GM23338 (cell line): ENCODE measurements at regions not wholly inside any gene's neighbourhood (a gene's known extent, or its start where the extent isn't known, plus 50 kb on each side); places are given as distances from the start of the nearest gene placed in this dataset.

ENCODE experiments used
- ATAC-seq: fragments of 200-7000 bp; cut with Tn5 transposase; 3 replicates; pipeline ENCODE4 v1.9.1; 2020
- DNase-seq: peaks from one replicate; pipeline ENCODE4 v3.0.0-alpha.2; 2015; ENCODE audit warnings: low spot score
- H2AFZ ChIP-seq: fragments of 200-600 bp; sonication (generic); 2 replicates; pipeline ENCODE4 v1.8.0; 2016; ENCODE audit warnings: antibody characterized with exemption, mild to moderate bottlenecking, moderate library complexity
- H3F3A ChIP-seq: fragments of 200-600 bp; sonication (generic); replicated peaks from 2 replicates; pipeline ENCODE4 v1.8.0; 2017; ENCODE audit warnings: antibody characterized with exemption, mixed run types, low read depth
- H3K27ac ChIP-seq: fragments of 200-600 bp; sonication (generic); 2 replicates; pipeline ENCODE4 v1.6.1; 2016; ENCODE audit warnings: low read depth
- H3K27me3 ChIP-seq: fragments of 200-600 bp; sonication (generic); 2 replicates; pipeline ENCODE4 v1.8.0; 2016; ENCODE audit warnings: mild to moderate bottlenecking, mixed run types, moderate library complexity; ENCODE audit not compliant: insufficient read depth
- H3K36me3 ChIP-seq: fragments of 200-600 bp; sonication (generic); 2 replicates; pipeline ENCODE4 v1.8.0; 2016; ENCODE audit warnings: mild to moderate bottlenecking; ENCODE audit not compliant: insufficient read depth
- H3K4me1 ChIP-seq: fragments of 200-600 bp; sonication (generic); 2 replicates; pipeline ENCODE4 v1.8.0; 2016; ENCODE audit warnings: mild to moderate bottlenecking, moderate library complexity; ENCODE audit not compliant: insufficient read depth
- H3K4me2 ChIP-seq: fragments of 200-600 bp; sonication (generic); 2 replicates; pipeline ENCODE4 v1.7.1; 2017; ENCODE audit warnings: mixed run types
- H3K4me3 ChIP-seq: fragments of 200-600 bp; sonication (generic); 2 replicates; pipeline ENCODE4 v1.6.1; 2016; ENCODE audit warnings: mixed run types
- H3K79me2 ChIP-seq: fragments of 200-600 bp; sonication (generic); replicated peaks from 2 replicates; pipeline ENCODE4 v1.8.0; 2017; ENCODE audit warnings: mild to moderate bottlenecking; ENCODE audit not compliant: insufficient read depth
- H3K9me2 ChIP-seq: fragments of 200-600 bp; sonication (generic); 2 replicates; pipeline ENCODE4 v1.8.0; 2017; ENCODE audit not compliant: insufficient read depth
- H4K20me1 ChIP-seq: fragments of 200-600 bp; sonication (generic); replicated peaks from 2 replicates; pipeline ENCODE4 v1.8.0; 2017; ENCODE audit warnings: mild to moderate bottlenecking; ENCODE audit not compliant: insufficient read depth
- H3K27ac Mint-ChIP-seq: 2 replicates; pipeline ENCODE4 v1.8.0; 2020; ENCODE audit warnings: inconsistent platforms, mild to moderate bottlenecking, moderate library complexity, mixed read lengths
- H3K27me3 Mint-ChIP-seq: 3 replicates; pipeline ENCODE4 v1.8.0; 2022; ENCODE audit warnings: low read depth, mild to moderate bottlenecking, moderate library complexity, mixed read lengths, inconsistent platforms; ENCODE audit not compliant: insufficient read depth, poor library complexity
- H3K36me3 Mint-ChIP-seq: 3 replicates; pipeline ENCODE4 v1.8.0; 2021; ENCODE audit warnings: low read depth, mild to moderate bottlenecking, inconsistent platforms, moderate library complexity, mixed read lengths
- H3K4me1 Mint-ChIP-seq: 3 replicates; pipeline ENCODE4 v1.8.0; 2020; ENCODE audit warnings: mild to moderate bottlenecking, inconsistent platforms, mixed read lengths
- H3K4me3 Mint-ChIP-seq: 3 replicates; pipeline ENCODE4 v1.8.0; 2021; ENCODE audit warnings: moderate library complexity, mild to moderate bottlenecking, inconsistent platforms, mixed read lengths
- H3K9me3 Mint-ChIP-seq: 3 replicates; pipeline ENCODE4 v1.8.0; 2020; ENCODE audit warnings: moderate library complexity, mild to moderate bottlenecking, inconsistent platforms, mixed read lengths
- CREB1 ChIP-seq: fragments of 250-450 bp; sonication (Bioruptor Pico); IDR thresholded peaks from 2 replicates; pipeline ENCODE4 v1.5.0; 2020; ENCODE audit warnings: low read depth, mild to moderate bottlenecking, moderate library complexity
- EZH2 ChIP-seq: fragments of 200-600 bp; sonication (generic); IDR thresholded peaks from one replicate; pipeline ENCODE4 v1.8.0; 2017; ENCODE audit warnings: antibody characterized with exemption, mild to moderate bottlenecking, low read depth; ENCODE audit not compliant: unreplicated experiment
- EZH2phosphoT487 ChIP-seq: fragments of 200-600 bp; sonication (generic); IDR thresholded peaks from one replicate; pipeline ENCODE4 v1.8.1; 2018; ENCODE audit warnings: antibody characterized with exemption; ENCODE audit not compliant: unreplicated experiment
- NANOG ChIP-seq: IDR thresholded peaks from 2 replicates; pipeline ENCODE4 v1.6.1; 2016; ENCODE audit warnings: antibody characterized with exemption, borderline replicate concordance
- STAT1 ChIP-seq: IDR thresholded peaks from one replicate; pipeline ENCODE4 v1.6.1; 2016; ENCODE audit warnings: antibody characterized with exemption; ENCODE audit not compliant: unreplicated experiment
- ZNF331 ChIP-seq: fragments of 250-450 bp; sonication (Bioruptor Pico); IDR thresholded peaks from 2 replicates; pipeline ENCODE4 v1.5.0; 2020; ENCODE audit warnings: low read depth, mild to moderate bottlenecking, moderate library complexity
- TF ChIP-seq, protein P1 (sequence below): fragments of 250-450 bp; sonication (Bioruptor Pico); IDR thresholded peaks from 2 replicates; pipeline ENCODE4 v1.5.0; 2020; ENCODE audit warnings: mild to moderate bottlenecking, moderate library complexity

GRCh38 chr15:62894322-62895085, 148.0 kb upstream of the TPM1 start (continued):
- TF ChIP-seq, protein P1, sequence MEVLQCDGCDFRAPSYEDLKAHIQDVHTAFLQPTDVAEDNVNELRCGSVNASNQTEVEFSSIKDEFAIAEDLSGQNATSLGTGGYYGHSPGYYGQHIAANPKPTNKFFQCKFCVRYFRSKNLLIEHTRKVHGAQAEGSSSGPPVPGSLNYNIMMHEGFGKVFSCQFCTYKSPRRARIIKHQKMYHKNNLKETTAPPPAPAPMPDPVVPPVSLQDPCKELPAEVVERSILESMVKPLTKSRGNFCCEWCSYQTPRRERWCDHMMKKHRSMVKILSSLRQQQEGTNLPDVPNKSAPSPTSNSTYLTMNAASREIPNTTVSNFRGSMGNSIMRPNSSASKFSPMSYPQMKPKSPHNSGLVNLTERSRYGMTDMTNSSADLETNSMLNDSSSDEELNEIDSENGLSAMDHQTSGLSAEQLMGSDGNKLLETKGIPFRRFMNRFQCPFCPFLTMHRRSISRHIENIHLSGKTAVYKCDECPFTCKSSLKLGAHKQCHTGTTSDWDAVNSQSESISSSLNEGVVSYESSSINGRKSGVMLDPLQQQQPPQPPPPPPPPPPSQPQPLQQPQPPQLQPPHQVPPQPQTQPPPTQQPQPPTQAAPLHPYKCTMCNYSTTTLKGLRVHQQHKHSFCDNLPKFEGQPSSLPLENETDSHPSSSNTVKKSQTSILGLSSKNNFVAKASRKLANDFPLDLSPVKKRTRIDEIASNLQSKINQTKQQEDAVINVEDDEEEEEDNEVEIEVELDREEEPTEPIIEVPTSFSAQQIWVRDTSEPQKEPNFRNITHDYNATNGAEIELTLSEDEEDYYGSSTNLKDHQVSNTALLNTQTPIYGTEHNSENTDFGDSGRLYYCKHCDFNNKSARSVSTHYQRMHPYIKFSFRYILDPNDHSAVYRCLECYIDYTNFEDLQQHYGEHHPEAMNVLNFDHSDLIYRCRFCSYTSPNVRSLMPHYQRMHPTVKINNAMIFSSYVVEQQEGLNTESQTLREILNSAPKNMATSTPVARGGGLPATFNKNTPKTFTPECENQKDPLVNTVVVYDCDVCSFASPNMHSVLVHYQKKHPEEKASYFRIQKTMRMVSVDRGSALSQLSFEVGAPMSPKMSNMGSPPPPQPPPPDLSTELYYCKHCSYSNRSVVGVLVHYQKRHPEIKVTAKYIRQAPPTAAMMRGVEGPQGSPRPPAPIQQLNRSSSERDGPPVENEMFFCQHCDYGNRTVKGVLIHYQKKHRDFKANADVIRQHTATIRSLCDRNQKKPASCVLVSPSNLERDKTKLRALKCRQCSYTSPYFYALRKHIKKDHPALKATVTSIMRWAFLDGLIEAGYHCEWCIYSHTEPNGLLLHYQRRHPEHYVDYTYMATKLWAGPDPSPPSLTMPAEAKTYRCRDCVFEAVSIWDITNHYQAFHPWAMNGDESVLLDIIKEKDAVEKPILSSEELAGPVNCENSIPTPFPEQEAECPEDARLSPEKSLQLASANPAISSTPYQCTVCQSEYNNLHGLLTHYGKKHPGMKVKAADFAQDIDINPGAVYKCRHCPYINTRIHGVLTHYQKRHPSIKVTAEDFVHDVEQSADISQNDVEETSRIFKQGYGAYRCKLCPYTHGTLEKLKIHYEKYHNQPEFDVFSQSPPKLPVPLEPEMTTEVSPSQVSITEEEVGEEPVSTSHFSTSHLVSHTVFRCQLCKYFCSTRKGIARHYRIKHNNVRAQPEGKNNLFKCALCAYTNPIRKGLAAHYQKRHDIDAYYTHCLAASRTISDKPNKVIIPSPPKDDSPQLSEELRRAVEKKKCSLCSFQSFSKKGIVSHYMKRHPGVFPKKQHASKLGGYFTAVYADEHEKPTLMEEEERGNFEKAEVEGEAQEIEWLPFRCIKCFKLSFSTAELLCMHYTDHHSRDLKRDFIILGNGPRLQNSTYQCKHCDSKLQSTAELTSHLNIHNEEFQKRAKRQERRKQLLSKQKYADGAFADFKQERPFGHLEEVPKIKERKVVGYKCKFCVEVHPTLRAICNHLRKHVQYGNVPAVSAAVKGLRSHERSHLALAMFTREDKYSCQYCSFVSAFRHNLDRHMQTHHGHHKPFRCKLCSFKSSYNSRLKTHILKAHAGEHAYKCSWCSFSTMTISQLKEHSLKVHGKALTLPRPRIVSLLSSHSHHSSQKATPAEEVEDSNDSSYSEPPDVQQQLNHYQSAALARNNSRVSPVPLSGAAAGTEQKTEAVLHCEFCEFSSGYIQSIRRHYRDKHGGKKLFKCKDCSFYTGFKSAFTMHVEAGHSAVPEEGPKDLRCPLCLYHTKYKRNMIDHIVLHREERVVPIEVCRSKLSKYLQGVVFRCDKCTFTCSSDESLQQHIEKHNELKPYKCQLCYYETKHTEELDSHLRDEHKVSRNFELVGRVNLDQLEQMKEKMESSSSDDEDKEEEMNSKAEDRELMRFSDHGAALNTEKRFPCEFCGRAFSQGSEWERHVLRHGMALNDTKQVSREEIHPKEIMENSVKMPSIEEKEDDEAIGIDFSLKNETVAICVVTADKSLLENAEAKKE = no peak

DNA sequence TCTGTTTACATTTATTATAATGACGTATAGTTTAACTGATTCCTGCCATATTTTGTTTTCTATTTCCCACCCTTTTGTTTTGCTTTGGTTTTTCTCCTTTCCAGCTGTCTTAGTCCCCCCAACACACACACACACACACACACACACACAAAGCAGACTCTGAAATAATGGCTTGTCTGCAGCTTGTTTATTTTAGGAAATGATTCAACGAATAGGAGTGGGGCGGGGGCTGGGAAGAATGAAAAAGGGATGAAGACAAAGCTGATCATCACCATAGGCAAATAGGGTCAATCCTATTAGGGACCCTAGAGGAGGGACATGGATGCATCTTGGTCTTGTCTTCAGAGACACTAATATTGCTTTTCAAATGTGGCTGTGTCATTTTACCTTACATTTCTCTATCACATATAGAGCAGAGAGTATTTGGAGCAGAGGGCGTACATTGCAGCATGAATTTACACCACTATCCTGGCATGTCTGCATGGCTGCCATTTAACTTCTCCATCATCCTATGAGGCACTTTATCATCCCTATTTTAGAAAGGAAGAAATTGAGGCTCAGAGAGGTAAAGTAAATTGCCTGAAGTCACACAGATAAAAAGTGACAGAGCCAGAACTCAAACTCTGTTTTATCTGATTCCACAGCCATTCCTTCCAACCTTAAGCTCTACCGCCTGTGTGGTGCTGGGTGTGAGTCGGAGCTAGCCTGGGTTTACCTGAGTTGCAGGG, 147.2 kb upstream of the TPM1 start:
- Mint-ChIP-seq H3K4me3 (no peak overlapping the region; the same call in 2 of the 3 replicates), H3K36me3 (no peaks in the 10 kb centered on the region), H3K27me3 (peaks cover 6% of the 10 kb centered on the region), H3K4me1 (peaks cover 33% of the 10 kb centered on the region), H3K9me3 (no peaks in the 10 kb centered on the region), H3K27ac (peak overlapping the region; percentile 85)
- Histone ChIP-seq H4K20me1 (no peaks in the 10 kb centered on the region), H3K36me3 (no peaks in the 10 kb centered on the region), H2AFZ (no peak overlapping the region; the same call in 1 of the 2 replicates), H3K4me2 (0 out of 2 replicates have a peak overlapping the region, but pooled peaks have one; percentile 34), H3K27ac (peak overlapping the region; percentile 47; the same call in 1 of the 2 replicates), H3K27me3 (no peaks in the 10 kb centered on the region), H3K4me3 (no peak overlapping the region), H3K79me2 (no peaks in the 10 kb centered on the region), H3K9me2 (no peaks in the 10 kb centered on the region), H3F3A (no peaks in the 10 kb centered on the region), H3K4me1 (peaks cover 24% of the 10 kb centered on the region)
- no peak for ATAC-seq
- DNase-seq = no peak
- TF ChIP-seq EZH2phosphoT487 (no peak), STAT1 (no peak), CREB1 (CRISPR knock-in tag) (no peak), NANOG (no peak), ZNF331 (CRISPR knock-in tag) (no peak), EZH2 (no peak)
- TF ChIP-seq, protein P1 = no peak
